ENCODE measurements at regions not wholly inside any gene's neighbourhood (a gene's known extent, or its start where the extent isn't known, plus 50 kb on each side); places are given as distances from the start of the nearest gene placed in this dataset.

DNA sequence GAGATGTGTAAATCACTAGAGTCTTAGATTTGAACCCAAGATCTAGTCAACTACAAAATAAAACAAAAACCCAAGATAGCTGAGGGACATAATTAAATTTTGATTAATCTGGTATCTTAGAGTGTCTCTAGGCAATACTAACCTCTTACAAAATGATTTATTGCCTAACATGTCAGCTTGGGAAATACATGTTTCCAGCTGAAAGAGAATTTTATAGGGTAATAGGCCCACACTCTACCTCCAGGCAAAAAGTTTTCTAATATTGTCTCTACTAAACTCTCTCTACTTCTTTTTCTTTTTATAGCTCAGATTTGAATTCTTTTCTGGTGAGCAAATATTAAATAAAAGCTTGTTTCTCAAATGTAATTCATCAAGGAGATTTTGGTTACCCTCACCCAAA is 263.2 kb downstream of the IL15 start:
- no peak for TF ChIP-seq ZNF70 (CRISPR knock-in tag; IDR thresholded peaks at IDR 0.05)
- TF ChIP-seq TOX (CRISPR knock-in tag; IDR thresholded peaks at IDR 0.05; ENCODE audit: borderline replicate concordance), result no peak
- TF ChIP-seq, protein P1, sequence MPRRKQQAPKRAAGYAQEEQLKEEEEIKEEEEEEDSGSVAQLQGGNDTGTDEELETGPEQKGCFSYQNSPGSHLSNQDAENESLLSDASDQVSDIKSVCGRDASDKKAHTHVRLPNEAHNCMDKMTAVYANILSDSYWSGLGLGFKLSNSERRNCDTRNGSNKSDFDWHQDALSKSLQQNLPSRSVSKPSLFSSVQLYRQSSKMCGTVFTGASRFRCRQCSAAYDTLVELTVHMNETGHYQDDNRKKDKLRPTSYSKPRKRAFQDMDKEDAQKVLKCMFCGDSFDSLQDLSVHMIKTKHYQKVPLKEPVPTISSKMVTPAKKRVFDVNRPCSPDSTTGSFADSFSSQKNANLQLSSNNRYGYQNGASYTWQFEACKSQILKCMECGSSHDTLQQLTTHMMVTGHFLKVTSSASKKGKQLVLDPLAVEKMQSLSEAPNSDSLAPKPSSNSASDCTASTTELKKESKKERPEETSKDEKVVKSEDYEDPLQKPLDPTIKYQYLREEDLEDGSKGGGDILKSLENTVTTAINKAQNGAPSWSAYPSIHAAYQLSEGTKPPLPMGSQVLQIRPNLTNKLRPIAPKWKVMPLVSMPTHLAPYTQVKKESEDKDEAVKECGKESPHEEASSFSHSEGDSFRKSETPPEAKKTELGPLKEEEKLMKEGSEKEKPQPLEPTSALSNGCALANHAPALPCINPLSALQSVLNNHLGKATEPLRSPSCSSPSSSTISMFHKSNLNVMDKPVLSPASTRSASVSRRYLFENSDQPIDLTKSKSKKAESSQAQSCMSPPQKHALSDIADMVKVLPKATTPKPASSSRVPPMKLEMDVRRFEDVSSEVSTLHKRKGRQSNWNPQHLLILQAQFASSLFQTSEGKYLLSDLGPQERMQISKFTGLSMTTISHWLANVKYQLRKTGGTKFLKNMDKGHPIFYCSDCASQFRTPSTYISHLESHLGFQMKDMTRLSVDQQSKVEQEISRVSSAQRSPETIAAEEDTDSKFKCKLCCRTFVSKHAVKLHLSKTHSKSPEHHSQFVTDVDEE (CRISPR knock-in tag; IDR thresholded peaks at IDR 0.05), result no peak
- no peak for TF ChIP-seq ESRRG (CRISPR knock-in tag; IDR thresholded peaks at IDR 0.05)
- no peak for TF ChIP-seq SNAI2 (CRISPR knock-in tag; IDR thresholded peaks at IDR 0.05)
- TF ChIP-seq, protein P2, sequence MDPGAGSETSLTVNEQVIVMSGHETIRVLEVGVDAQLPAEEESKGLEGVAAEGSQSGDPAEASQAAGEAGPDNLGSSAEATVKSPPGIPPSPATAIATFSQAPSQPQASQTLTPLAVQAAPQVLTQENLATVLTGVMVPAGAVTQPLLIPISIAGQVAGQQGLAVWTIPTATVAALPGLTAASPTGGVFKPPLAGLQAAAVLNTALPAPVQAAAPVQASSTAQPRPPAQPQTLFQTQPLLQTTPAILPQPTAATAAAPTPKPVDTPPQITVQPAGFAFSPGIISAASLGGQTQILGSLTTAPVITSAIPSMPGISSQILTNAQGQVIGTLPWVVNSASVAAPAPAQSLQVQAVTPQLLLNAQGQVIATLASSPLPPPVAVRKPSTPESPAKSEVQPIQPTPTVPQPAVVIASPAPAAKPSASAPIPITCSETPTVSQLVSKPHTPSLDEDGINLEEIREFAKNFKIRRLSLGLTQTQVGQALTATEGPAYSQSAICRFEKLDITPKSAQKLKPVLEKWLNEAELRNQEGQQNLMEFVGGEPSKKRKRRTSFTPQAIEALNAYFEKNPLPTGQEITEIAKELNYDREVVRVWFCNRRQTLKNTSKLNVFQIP (CRISPR knock-in tag; IDR thresholded peaks at IDR 0.05; ENCODE audit: borderline replicate concordance, low read depth), result no peak
- TF ChIP-seq ZNF565 (CRISPR knock-in tag; conservative IDR thresholded peaks at IDR 0.05; ENCODE audit: low read depth), result no peak
- no peak for TF ChIP-seq RARB (CRISPR knock-in tag; IDR thresholded peaks at IDR 0.05)
- ATAC-seq, result no peak

DNA sequence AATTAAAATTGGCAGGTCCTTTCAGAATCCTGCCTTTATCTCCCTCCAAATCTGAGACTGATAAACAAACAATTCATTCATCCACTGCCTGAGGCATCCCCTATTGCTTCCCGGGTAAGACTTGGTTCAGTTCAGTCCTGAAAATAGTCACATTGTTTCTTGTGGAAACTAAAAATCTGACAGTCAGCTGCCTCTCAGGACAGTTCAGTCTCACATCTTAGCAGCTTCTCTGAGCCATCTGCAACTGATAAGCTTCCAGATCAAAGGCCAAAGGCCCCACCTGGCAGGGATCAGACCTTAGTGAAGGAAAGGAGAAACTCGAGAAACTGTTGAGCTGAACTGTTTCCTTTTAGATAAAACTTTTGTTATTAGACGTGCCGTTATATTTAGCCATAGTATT is 264.5 kb downstream of the IL15 start:
- no peak for ATAC-seq
- no peak for TF ChIP-seq PPARA (CRISPR knock-in tag; IDR thresholded peaks at IDR 0.05; ENCODE audit: borderline replicate concordance)

DNA sequence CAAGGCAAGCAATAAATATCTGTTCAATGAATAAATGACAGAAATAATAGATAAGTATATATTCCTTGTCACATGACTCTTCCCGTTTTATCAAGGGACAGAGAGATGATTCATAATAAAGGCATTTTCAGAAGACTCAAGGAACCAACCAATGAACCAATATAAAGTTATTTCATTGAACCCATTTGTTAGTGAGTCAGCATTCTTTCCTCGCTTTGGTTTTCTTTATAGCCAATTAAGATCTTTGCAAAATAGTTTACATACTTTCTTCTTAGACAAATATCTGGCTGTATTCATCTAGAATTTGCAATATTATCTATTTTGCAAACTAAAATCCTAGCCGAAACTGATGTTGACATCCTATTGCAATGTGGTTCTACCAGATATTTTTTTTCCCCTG is 269.4 kb downstream of the IL15 start:
- no peak for TF ChIP-seq BACH2 (CRISPR knock-in tag; IDR thresholded peaks at IDR 0.05; ENCODE audit: borderline replicate concordance)
- peak; percentile 80 for TF ChIP-seq ISL1 (CRISPR knock-in tag; IDR thresholded peaks at IDR 0.05)
- peak; percentile 77 for ATAC-seq

DNA sequence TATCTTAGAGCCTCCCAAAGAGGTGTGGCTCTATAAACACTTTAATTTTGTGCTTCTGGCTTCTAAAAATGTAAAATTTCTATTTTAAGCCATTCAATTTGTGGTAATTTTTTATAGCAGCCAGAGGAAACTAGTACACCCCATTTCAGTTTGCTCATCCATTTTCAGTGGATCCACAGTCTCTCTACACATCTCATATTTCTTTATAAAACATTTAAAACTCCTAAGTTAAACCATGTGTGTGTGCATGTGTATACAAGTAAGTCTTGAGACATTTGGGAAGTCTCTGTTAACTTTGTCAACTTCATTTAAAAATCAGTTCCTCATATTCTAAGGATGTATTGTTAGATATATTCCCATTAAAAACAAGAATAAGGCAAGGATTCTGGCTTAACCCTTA is 273.2 kb downstream of the IL15 start:
- TF ChIP-seq, protein P3, sequence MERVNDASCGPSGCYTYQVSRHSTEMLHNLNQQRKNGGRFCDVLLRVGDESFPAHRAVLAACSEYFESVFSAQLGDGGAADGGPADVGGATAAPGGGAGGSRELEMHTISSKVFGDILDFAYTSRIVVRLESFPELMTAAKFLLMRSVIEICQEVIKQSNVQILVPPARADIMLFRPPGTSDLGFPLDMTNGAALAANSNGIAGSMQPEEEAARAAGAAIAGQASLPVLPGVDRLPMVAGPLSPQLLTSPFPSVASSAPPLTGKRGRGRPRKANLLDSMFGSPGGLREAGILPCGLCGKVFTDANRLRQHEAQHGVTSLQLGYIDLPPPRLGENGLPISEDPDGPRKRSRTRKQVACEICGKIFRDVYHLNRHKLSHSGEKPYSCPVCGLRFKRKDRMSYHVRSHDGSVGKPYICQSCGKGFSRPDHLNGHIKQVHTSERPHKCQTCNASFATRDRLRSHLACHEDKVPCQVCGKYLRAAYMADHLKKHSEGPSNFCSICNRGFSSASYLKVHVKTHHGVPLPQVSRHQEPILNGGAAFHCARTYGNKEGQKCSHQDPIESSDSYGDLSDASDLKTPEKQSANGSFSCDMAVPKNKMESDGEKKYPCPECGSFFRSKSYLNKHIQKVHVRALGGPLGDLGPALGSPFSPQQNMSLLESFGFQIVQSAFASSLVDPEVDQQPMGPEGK (CRISPR knock-in tag; IDR thresholded peaks at IDR 0.05; ENCODE audit: borderline replicate concordance), result no peak
- TF ChIP-seq RARB (CRISPR knock-in tag; IDR thresholded peaks at IDR 0.05), result no peak
- no peak for TF ChIP-seq ARNTL (CRISPR knock-in tag; IDR thresholded peaks at IDR 0.05; ENCODE audit: borderline replicate concordance, low read depth)
- no peak for TF ChIP-seq TOX (CRISPR knock-in tag; IDR thresholded peaks at IDR 0.05; ENCODE audit: borderline replicate concordance)
- TF ChIP-seq, protein P4, sequence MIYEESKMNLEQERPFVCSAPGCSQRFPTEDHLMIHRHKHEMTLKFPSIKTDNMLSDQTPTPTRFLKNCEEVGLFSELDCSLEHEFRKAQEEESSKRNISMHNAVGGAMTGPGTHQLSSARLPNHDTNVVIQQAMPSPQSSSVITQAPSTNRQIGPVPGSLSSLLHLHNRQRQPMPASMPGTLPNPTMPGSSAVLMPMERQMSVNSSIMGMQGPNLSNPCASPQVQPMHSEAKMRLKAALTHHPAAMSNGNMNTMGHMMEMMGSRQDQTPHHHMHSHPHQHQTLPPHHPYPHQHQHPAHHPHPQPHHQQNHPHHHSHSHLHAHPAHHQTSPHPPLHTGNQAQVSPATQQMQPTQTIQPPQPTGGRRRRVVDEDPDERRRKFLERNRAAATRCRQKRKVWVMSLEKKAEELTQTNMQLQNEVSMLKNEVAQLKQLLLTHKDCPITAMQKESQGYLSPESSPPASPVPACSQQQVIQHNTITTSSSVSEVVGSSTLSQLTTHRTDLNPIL (CRISPR knock-in tag; IDR thresholded peaks at IDR 0.05; ENCODE audit: low read depth), result no peak
- TF ChIP-seq, protein P2 (CRISPR knock-in tag; IDR thresholded peaks at IDR 0.05; ENCODE audit: borderline replicate concordance, low read depth), result no peak
- TF ChIP-seq ZFP30 (CRISPR knock-in tag; IDR thresholded peaks at IDR 0.05), result no peak
- peak; percentile 69 for ATAC-seq

DNA sequence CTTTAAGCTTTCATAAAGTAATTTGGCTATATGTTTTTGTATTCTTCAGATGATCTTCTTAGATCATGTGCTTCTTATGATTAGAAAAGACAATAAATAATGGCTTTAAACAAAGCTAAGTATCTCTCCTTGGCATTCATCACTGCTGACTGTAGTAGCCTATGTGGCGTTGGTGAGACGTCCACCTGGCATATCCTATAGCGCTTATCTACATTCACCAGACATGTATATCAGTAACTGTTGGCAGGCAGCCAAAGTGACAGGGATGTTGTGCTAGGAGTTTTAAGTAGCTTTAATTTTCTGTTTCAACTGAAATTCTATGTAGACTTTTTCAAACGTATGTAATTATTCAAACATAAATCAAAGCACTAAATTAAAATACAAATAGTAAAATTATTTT is 276.4 kb downstream of the IL15 start:
- TF ChIP-seq SNAI2 (CRISPR knock-in tag; IDR thresholded peaks at IDR 0.05), result no peak
- TF ChIP-seq, protein P3 (CRISPR knock-in tag; IDR thresholded peaks at IDR 0.05; ENCODE audit: borderline replicate concordance), result no peak
- TF ChIP-seq, protein P2 (CRISPR knock-in tag; IDR thresholded peaks at IDR 0.05; ENCODE audit: borderline replicate concordance, low read depth), result no peak
- no peak for TF ChIP-seq GLIS3 (CRISPR knock-in tag; IDR thresholded peaks at IDR 0.05)
- peak; percentile 53; the same call in 1 of the 2 replicates for TF ChIP-seq TCF4 (CRISPR knock-in tag; IDR thresholded peaks at IDR 0.05; ENCODE audit: borderline replicate concordance)
- TF ChIP-seq ESRRG (CRISPR knock-in tag; IDR thresholded peaks at IDR 0.05), result no peak
- no peak for TF ChIP-seq ARNTL (CRISPR knock-in tag; IDR thresholded peaks at IDR 0.05; ENCODE audit: borderline replicate concordance, low read depth)
- TF ChIP-seq ISL1 (CRISPR knock-in tag; IDR thresholded peaks at IDR 0.05), result peak; percentile 24; the same call in 1 of the 2 replicates
- peak; percentile 24; the same call in 1 of the 3 replicates for ATAC-seq

Data from SK-N-SH treated with all-trans-retinoic acid at 6 μM for 48 hours (cell line).